GM12891 (cell line): ENCODE measurements at regions not wholly inside any gene's neighbourhood (a gene's known extent, or its start where the extent isn't known, plus 50 kb on each side); places are given as distances from the start of the nearest gene placed in this dataset.

Experiments
- DNase-seq: peaks from one replicate; pipeline ENCODE4 v3.0.0; 2011; ENCODE audit warnings: low spot score; ENCODE audit not compliant: insufficient read length
- FAIRE-seq: peaks from 2 replicates; lab custom pipeline; 2011; peaks lifted over from hg19 to GRCh38; lab: Jason Lieb, UNC
- PAX5 ChIP-seq: IDR thresholded peaks from 2 replicates; pipeline ENCODE4 v1.6.1; 2011; ENCODE audit warnings: low read length, moderate library complexity, mild to moderate bottlenecking; ENCODE audit not compliant: insufficient read depth, severe bottlenecking
- POLR2A ChIP-seq: IDR thresholded peaks from 2 replicates; pipeline ENCODE4 v1.6.1; 2011; ENCODE audit warnings: low read depth, low read length, control low read depth
- POLR2AphosphoS5 ChIP-seq: IDR thresholded peaks from 2 replicates; pipeline ENCODE4 v1.6.1; 2011; ENCODE audit warnings: low read depth, low read length, control low read depth
- POU2F2 ChIP-seq: IDR thresholded peaks from 2 replicates; pipeline ENCODE4 v1.6.1; 2011; ENCODE audit warnings: low read depth, mild to moderate bottlenecking, control low read depth, low read length, moderate library complexity
- SPI1 ChIP-seq: IDR thresholded peaks from 2 replicates; pipeline ENCODE4 v1.6.1; 2011; ENCODE audit warnings: low read depth, low read length, control low read depth
- TAF1 ChIP-seq: IDR thresholded peaks from 2 replicates; pipeline ENCODE4 v1.6.1; 2011; ENCODE audit warnings: low read depth, low read length, control low read depth

DNA sequence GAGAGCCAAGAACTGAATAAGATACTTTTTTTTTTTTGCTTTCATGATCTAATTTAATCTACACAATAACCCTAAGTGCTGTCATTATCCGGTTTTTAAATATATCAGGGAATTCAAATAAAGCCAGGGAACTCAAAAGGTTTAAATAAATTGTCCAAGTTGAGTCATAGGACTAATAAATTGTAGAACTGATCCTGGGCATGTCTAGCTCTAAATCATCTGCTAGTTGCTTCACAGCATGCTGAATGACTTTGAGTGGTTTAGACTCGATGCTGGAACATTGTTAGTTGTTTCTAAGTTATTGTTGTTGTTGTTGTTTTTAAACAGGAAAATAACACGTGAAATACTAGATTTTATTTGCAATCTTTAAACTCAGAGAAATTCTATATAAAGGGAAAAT, 147.2 kb upstream of the HNMT start:
- TF ChIP-seq SPI1 (no peak), POLR2AphosphoS5 (no peak), TAF1 (no peak), PAX5 (no peak), POU2F2 (no peak), POLR2A (no peak)
- DNase-seq (no peak), FAIRE-seq (no peak)

DNA sequence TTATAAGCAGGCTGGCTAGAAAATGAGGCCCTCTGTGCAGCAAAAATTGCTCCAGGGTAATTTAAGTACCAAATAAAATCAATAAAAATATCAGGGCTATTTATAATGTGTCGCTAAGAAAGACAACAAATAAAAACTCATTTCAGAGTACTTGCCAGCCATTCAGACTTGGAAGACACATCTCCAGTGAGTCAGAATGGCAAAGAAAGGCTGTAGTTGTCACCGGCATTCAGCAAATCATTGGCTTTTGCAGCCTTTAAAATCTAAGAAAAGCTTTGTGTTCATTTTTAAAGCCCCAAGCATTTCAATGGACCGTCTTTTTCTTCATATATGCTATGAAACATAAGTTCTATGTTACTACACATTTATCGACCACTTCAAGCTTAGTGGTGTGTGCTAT, 141.1 kb upstream of the HNMT start:
- DNase-seq (no peak), FAIRE-seq (no peak)
- no peak for TF ChIP-seq TAF1

DNA sequence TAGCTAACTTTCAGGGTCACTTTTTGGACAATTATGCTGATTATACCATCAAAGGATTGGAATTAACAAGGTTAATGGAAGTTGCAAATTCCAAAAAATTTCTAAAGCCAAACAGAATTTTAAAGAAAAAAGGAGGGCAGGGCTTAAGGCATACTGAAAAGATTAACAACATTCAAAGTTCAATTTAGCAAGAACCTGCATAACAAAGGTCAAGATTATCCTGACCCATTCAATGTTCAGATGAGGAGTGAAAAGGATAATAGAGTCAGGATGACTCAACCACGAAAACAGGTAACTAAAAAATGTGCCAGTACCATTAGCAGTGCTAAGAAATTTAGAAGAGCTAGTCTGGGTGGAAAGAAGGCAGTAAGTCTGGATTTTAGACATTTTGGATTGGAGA, 139.8 kb upstream of the HNMT start:
- no peak for TF ChIP-seq POLR2AphosphoS5
- no peak for TF ChIP-seq SPI1
- no peak for TF ChIP-seq POU2F2
- no peak for TF ChIP-seq PAX5
- TF ChIP-seq TAF1 = no peak
- no peak for TF ChIP-seq POLR2A
- DNase-seq = no peak
- FAIRE-seq = no peak

GRCh38 chr2:137826373-137827372, 137.6 kb upstream of the HNMT start:
- FAIRE-seq (no peak), DNase-seq (no peak)
- no peak for TF ChIP-seq SPI1
- TF ChIP-seq POU2F2 = no peak
- TF ChIP-seq POLR2AphosphoS5 = no peak
- no peak for TF ChIP-seq TAF1
- no peak for TF ChIP-seq PAX5
- TF ChIP-seq POLR2A = no peak

DNA sequence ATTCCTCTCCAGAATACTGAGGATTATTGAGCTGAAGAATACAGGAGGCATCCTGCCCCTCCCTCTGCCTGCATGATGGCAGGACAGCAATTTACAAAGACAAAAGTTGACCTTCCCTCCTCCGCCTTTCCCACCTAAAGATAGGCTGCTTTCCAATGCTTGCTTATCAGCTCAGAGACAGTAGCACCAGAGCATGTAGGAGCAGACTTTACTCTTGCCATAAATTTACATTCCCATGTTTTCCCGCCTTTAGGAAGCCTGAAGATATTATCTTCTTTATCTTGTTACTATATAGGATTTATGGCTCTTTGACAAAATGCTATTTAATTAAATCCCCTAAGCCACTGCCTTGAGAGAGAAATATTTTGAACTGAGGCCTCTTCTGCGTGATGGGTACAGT, 135.6 kb upstream of the HNMT start:
- TF ChIP-seq POLR2A (no peak), POU2F2 (no peak), PAX5 (no peak), TAF1 (no peak), SPI1 (no peak), POLR2AphosphoS5 (no peak)
- no peak for FAIRE-seq
- DNase-seq = no peak

DNA sequence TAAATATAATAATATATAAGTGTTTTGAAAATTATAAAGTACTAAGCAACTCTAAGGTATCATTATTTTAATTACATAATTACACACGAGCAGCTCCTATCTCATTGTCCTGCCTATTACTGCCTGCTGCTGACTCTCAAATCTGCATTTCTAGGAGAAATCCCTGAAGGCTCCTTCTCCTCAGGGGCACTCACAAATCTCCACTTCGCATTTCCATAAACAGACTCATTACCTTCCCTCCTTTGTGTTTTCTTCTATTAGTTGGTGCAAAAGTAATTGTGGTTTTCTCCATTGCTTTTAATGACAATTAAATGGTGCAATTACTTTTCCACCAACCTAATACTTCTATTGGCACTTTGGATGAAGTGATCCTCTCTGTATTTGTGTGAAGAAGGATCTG, 135.0 kb upstream of the HNMT start:
- DNase-seq (no peak), FAIRE-seq (no peak)
- TF ChIP-seq POLR2AphosphoS5 = no peak
- TF ChIP-seq PAX5 = no peak
- TF ChIP-seq SPI1 = no peak
- TF ChIP-seq TAF1 = no peak
- no peak for TF ChIP-seq POLR2A
- no peak for TF ChIP-seq POU2F2

DNA sequence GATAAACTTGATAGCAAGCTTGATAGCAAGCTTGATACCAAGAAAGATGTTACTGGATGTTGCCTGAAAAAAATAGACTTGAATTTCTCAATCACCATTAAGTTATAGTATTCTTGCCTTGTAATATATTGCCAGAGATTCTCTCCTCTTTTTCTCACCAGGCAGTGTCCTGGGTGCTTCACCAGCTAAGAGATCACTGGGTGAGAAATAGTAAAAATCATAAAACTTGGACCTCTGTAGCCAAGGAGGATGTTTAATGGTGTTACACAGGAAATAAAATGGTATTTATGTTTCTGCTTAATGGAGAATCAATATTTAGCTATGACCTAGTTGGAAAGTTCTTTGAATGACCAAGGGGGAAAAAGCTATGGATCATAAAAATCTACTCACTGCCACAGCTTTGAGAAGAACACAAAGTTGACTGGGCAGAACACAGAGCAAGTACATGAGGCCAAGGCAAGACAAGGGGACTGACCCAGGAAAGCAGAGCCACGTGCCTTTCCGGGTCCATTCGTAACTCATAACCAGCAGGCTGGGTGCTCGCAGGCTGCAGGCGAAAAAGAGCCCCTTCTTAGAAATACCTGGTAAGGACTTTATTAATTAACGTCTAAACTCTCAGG, 129.4 kb upstream of the HNMT start:
- FAIRE-seq (no peak), DNase-seq (no peak)
- TF ChIP-seq PAX5 (no peak), POU2F2 (no peak), POLR2AphosphoS5 (no peak), POLR2A (no peak), TAF1 (no peak), SPI1 (no peak)

GRCh38 chr2:137836671-137837070, 127.6 kb upstream of the HNMT start:
- DNase-seq = no peak
- no peak for TF ChIP-seq SPI1
- no peak for TF ChIP-seq POU2F2
- no peak for TF ChIP-seq PAX5
- TF ChIP-seq POLR2AphosphoS5 = no peak
- no peak for TF ChIP-seq TAF1
- TF ChIP-seq POLR2A = no peak
- no peak for FAIRE-seq

DNA sequence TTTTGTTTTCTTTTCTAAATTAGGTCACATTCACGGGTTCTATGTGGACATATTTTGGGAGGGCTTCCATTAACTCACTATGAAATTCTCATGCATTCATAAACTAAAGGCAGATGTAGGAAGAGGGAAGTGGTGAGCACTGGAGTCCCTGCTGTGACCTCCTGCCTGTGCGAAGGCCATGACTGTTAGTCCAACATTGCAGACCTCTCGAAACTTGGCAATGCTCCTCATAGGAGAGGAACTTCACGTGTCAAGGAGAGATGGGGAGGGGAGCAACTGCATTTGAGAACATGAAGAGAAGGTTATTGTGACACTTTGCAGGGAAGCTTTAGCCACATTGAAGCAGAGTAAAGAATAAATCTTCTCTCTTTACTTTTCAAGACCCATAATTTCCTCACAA, 126.4 kb upstream of the HNMT start:
- TF ChIP-seq SPI1 (no peak), PAX5 (no peak), TAF1 (no peak), POU2F2 (no peak), POLR2A (no peak), POLR2AphosphoS5 (no peak)
- FAIRE-seq (no peak), DNase-seq (no peak)
